Stomach (tissue), 4 donors: ENCODE measurements at regions not wholly inside any gene's neighbourhood (a gene's known extent, or its start where the extent isn't known, plus 50 kb on each side); places are given as distances from the start of the nearest gene placed in this dataset.

ENCODE experiments used
- CTCF ChIP-seq, 7 experiments: fragments of 450-650 bp in 4 of 7; fragments of 200-600 bp in 3 of 7; sonication (generic) in 3 of 7; IDR thresholded peaks; one replicate each; pipeline ENCODE4 v1.5.1; 2016 to 2019; ENCODE audit warnings: antibody characterized with exemption in 7 of 7, control low read depth in 2 of 7, mild to moderate bottlenecking in 1 of 7
- EP300 ChIP-seq: sonication (generic); formaldehyde crosslinking; IDR thresholded peaks from one replicate; pipeline ENCODE4 v1.6.1; 2017; ENCODE audit warnings: antibody characterized with exemption
- POLR2A ChIP-seq, 4 donors: fragments of 450-650 bp; IDR thresholded peaks; one replicate each; pipeline ENCODE4 v1.6.1; 2016; ENCODE audit warnings: antibody characterized with exemption in 4 of 4, control low read depth in 2 of 4, mild to moderate bottlenecking in 1 of 4, moderate library complexity in 1 of 4
- POLR2AphosphoS5 ChIP-seq, 3 donors: sonication (generic); formaldehyde crosslinking; IDR thresholded peaks; one replicate each; pipeline ENCODE4 v1.6.1; 2016; ENCODE audit warnings: antibody characterized with exemption in 3 of 3

DNA sequence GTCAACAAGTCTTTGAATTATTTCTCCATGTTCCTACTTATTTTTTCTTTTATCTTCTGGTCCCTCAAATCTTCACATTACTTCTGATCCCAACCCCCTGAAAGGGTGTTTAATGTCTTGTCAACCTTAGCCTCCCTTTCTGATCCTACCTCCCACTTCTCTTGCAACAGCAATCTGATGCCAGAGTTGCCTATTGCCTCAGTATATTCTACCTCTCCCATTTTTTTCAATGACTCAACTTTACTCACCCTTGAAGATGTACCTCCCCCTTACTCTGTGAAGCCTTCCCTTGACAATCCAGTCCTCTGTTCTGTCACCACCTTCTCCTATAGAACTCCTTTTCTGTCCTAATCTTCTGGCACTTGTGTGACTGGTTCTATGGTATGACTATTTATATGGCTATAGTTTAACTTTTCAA lies 99.5 kb upstream of the CD55 start:
- TF ChIP-seq CTCF (IDR thresholded peaks at IDR 0.05) = no peak
- no peak for TF ChIP-seq POLR2AphosphoS5 (IDR thresholded peaks at IDR 0.05)
- TF ChIP-seq POLR2A (IDR thresholded peaks at IDR 0.05) = no peak
- no peak for TF ChIP-seq EP300
